Tibial nerve (tissue), 4 donors: ENCODE measurements at regions not wholly inside any gene's neighbourhood (a gene's known extent, or its start where the extent isn't known, plus 50 kb on each side); places are given as distances from the start of the nearest gene placed in this dataset.
A peak's percentile ranks its signal among the peaks of the same experiment; 100 is the strongest.
"Not testable (repeated sequence)": the region's sequence is repeated elsewhere in the genome, so short reads cannot be mapped to it uniquely, and the experiment has no call there.

Source experiments
- DNase-seq, 2 donors: peaks; one replicate each; pipeline ENCODE4 v3.0.0-alpha.2; 2019; ENCODE audit warnings: low spot score in 2 of 2
- H3K27ac ChIP-seq, 4 donors: fragments of 200-600 bp; sonication (generic) in 3 of 4; one replicate each; pipeline ENCODE4 v1.5.1; 2017 to 2019; ENCODE audit warnings: mild to moderate bottlenecking in 1 of 4
- H3K27me3 ChIP-seq, 2 donors: fragments of 200-600 bp; sonication (generic) in 1 of 2; one replicate each; pipeline versions ENCODE4 v1.5.1 to v1.6.0; 2017 to 2019
- H3K36me3 ChIP-seq, 3 donors: fragments of 200-600 bp; sonication (generic); one replicate each; pipeline ENCODE4 v1.5.1; 2018 to 2019
- H3K4me1 ChIP-seq, 4 donors: fragments of 200-600 bp; sonication (generic) in 3 of 4; one replicate each; pipeline ENCODE4 v1.5.1; 2017 to 2019
- H3K4me3 ChIP-seq, 4 donors: fragments of 200-600 bp; sonication (generic) in 3 of 4; one replicate each; pipeline ENCODE4 v1.5.1; 2017 to 2019; ENCODE audit warnings: mild to moderate bottlenecking in 1 of 4, moderate library complexity in 1 of 4
- H3K9me3 ChIP-seq, 4 donors: fragments of 200-600 bp; sonication (generic) in 3 of 4; one replicate each; pipeline ENCODE4 v1.5.1; 2017 to 2019
- CTCF ChIP-seq, 5 experiments: fragments of 200-600 bp in 3 of 5; fragments of 450-650 bp in 2 of 5; sonication (generic) in 3 of 5; IDR thresholded peaks; one replicate each; pipeline ENCODE4 v1.5.1; 2016 to 2019; ENCODE audit warnings: antibody characterized with exemption in 5 of 5, mild to moderate bottlenecking in 3 of 5, moderate library complexity in 2 of 5
- EP300 ChIP-seq, 2 donors: sonication (generic); formaldehyde crosslinking; IDR thresholded peaks; one replicate each; pipeline ENCODE4 v1.6.1; 2017; ENCODE audit warnings: antibody characterized with exemption in 2 of 2, mild to moderate bottlenecking in 1 of 2
- POLR2A ChIP-seq, 2 donors: fragments of 450-650 bp; IDR thresholded peaks; one replicate each; pipeline ENCODE4 v1.6.1; 2017; ENCODE audit warnings: antibody characterized with exemption in 2 of 2, mild to moderate bottlenecking in 2 of 2, moderate library complexity in 2 of 2
- WGBS, 2 donors: methylation state at CpG; one replicate each; pipeline ENCODE4 v1.1.5; 2018; 5-methylcytosine and 5-hydroxymethylcytosine counted together

DNA sequence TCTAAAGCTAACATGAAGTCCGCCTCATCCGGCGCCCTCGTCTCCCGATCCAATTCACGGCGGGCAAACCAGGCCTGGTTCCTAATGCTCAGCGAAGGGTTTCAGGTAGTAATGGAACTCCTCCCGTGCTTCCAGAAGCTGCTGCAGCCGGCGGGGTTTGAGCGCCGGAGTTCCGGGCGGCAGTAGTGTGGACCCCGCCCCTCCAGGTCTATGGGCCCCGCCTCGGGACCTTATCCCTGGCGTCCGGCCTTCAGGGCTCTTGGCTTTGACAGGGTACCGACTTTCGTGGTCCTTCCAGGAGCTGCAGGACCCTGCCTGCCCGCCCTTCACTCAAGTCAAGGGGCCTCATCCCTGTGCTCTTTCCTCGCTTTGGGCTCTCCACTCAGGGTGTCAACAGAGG, 304.1 kb downstream of the FAM72C start:
- Histone ChIP-seq H3K9me3 (peaks cover 0 to 11% (median 0%) of the 10 kb centered on the region in 4 donors), H3K36me3 (no peaks in the 10 kb centered on the region), H3K27ac (no peak overlapping the region), H3K27me3 (peaks cover 0 to 12% of the 10 kb centered on the region in 2 donors), H3K4me1 (no peaks in the 10 kb centered on the region), H3K4me3 (no peak overlapping the region)
- 22 to 74% methylated on average over 24 of the region's 24 CpGs for WGBS, 2 donors
- TF ChIP-seq CTCF (IDR thresholded peaks at IDR 0.05), result no peak
- TF ChIP-seq POLR2A (IDR thresholded peaks at IDR 0.05), result no peak
- TF ChIP-seq EP300 (IDR thresholded peaks at IDR 0.05), result no peak
- DNase-seq, result no peak

DNA sequence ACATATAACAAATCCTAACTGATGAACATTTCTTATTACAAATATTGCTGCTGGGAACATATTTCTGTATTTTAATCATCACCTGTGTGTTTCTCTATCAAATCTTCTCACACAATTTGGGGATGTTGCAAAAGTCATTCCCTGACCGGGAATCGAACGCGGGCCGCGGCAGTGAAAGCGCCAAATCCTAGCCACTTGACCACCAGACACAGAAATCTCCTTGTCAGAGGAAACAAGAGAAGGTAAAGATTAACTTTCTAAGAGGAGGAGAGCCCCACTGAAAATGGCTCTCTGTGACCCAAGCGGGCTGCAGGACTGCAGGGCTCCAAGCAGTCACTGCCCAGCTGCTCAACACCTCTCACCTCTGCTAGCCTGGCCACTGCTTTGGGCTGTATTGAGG, 304.9 kb downstream of the FAM72C start:
- TF ChIP-seq POLR2A (IDR thresholded peaks at IDR 0.05) (no peak), EP300 (IDR thresholded peaks at IDR 0.05) (no peak), CTCF (IDR thresholded peaks at IDR 0.05) (no peak)
- H3K27me3 ChIP-seq, result peaks cover 0 to 20% of the 10 kb centered on the region in 2 donors
- no peak overlapping the region for H3K4me3 ChIP-seq
- no peak for DNase-seq
- 86 to 88% methylated on average over 8 of the region's 8 CpGs for WGBS, 2 donors
- H3K27ac ChIP-seq, result no peak overlapping the region
- H3K36me3 ChIP-seq, result no peaks in the 10 kb centered on the region
- peaks cover 0 to 11% (median 0%) of the 10 kb centered on the region in 4 donors for H3K9me3 ChIP-seq
- no peaks in the 10 kb centered on the region for H3K4me1 ChIP-seq

DNA sequence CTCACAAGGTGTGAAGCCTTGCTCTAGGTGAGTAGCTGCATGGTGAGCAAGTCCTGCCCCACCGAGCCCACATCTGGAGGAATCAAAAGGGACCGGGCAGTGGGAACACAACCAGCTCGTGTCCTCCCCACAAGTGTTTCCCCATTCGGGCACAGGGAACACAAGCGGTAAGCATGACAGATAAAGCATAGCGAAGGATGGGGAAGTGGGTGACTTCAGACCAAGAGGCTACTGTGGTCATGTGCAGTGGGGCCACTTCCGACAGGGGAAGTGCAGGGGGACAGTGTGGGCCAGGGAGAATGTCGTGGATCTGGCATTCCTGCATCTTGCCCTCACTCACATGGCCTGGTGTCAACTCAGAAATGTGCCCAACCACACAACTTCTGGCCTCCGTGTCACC, 306.2 kb downstream of the FAM72C start:
- 63 to 76% methylated on average over 9 of the region's 9 CpGs for WGBS, 2 donors
- H3K36me3 ChIP-seq, result no peaks in the 10 kb centered on the region
- no peak overlapping the region for H3K4me3 ChIP-seq
- DNase-seq, result no peak
- H3K27me3 ChIP-seq, result peaks cover 0 to 32% of the 10 kb centered on the region in 2 donors
- no peaks in the 10 kb centered on the region for H3K4me1 ChIP-seq
- no peak for TF ChIP-seq POLR2A (IDR thresholded peaks at IDR 0.05)
- TF ChIP-seq CTCF (IDR thresholded peaks at IDR 0.05), result no peak
- TF ChIP-seq EP300 (IDR thresholded peaks at IDR 0.05), result no peak
- peaks cover 0 to 11% (median 0%) of the 10 kb centered on the region in 4 donors for H3K9me3 ChIP-seq
- H3K27ac ChIP-seq, result no peak overlapping the region

- H3K36me3 ChIP-seq, DNase-seq, H3K27ac ChIP-seq, H3K4me1 ChIP-seq, H3K4me3 ChIP-seq: not testable (repeated sequence)
- Histone ChIP-seq H3K27me3 (peaks cover 0 to 40% of the 10 kb centered on the region in 2 donors), H3K9me3 (peaks cover 0 to 10% (median 0%) of the 10 kb centered on the region in 4 donors)
- WGBS, 2 donors, result 57 to 71% methylated on average over 2 of the region's 2 CpGs
Measured at GRCh38 chr1:143663056-143663455, 308.7 kb downstream of the FAM72C start.

DNA sequence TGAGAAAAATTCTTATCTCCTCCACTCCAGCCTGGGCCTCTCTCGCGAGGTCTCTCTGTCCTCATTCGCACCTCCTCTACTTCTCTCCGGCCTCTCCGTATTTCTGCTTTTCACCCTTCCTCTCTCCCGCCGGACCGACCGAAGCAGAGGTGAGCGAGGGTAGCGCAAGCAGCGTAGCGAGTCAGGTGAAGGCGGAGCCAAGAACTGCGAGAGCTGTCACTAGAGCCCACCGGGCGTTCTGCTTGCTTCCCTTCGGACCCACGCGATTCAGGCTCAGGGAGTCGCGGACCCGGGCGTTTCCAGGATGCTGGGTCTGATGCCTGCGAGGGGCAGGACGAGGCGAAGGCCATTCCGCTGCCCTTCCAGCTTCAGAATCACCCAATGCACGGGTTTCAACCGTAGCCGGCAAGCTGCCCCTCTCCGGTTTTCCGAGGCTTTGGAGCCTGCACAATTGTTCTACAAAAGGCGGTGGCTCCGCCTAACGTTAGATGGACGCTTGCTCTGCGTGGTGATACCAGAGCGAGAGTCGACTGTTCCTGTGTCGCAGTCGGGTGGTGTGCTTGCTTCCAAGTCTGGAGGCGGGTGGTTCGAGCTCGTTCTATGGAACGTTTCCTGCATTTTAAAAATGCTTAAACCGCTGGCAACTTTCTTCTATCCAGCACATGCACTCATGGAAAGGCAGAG, 310.2 kb downstream of the FAM72C start:
- no peak for DNase-seq
- no peaks in the 10 kb centered on the region for H3K9me3 ChIP-seq
- WGBS, 2 donors, result 6 to 10% methylated on average over 44 to 47 of the region's 47 CpGs
- H3K36me3 ChIP-seq, result no peaks in the 10 kb centered on the region
- H3K27ac ChIP-seq, result no peak overlapping the region
- TF ChIP-seq EP300 (IDR thresholded peaks at IDR 0.05) (no peak), CTCF (IDR thresholded peaks at IDR 0.05) (no peak), POLR2A (IDR thresholded peaks at IDR 0.05) (no peak)
- peak overlapping the region in 1 of 4 donors; percentile 7 for H3K4me3 ChIP-seq
- H3K27me3 ChIP-seq, result peaks cover 0 to 40% of the 10 kb centered on the region in 2 donors
- no peaks in the 10 kb centered on the region for H3K4me1 ChIP-seq
